Neural crest cell (in vitro differentiated cells): ENCODE measurements at regions not wholly inside any gene's neighbourhood (a gene's known extent, or its start where the extent isn't known, plus 50 kb on each side); places are given as distances from the start of the nearest gene placed in this dataset.
A peak's percentile ranks its signal among the peaks of the same experiment; 100 is the strongest.

Experiments used
- DNase-seq: peaks from one replicate; pipeline ENCODE4 v3.0.0; 2021; ENCODE audit warnings: low read depth, mixed read lengths, low spot score
- H3K27ac Mint-ChIP-seq: one replicate; pipeline ENCODE4 v1.8.0; 2021; ENCODE audit warnings: mild to moderate bottlenecking, mixed read lengths; ENCODE audit not compliant: unreplicated experiment
- H3K27me3 Mint-ChIP-seq: 2 replicates; pipeline ENCODE4 v1.8.0; 2021; ENCODE audit warnings: low read depth, mild to moderate bottlenecking, mixed read lengths
- H3K36me3 Mint-ChIP-seq: 2 replicates; pipeline ENCODE4 v1.8.0; 2021; ENCODE audit warnings: low read depth, mild to moderate bottlenecking, mixed read lengths
- H3K4me1 Mint-ChIP-seq: 2 replicates; pipeline ENCODE4 v1.8.0; 2021; ENCODE audit warnings: mixed read lengths
- H3K4me3 Mint-ChIP-seq: one replicate; pipeline ENCODE4 v1.8.0; 2021; ENCODE audit warnings: mild to moderate bottlenecking, mixed read lengths
- H3K9me3 Mint-ChIP-seq: 2 replicates; pipeline ENCODE4 v1.8.0; 2021; ENCODE audit warnings: mixed read lengths
- CTCF ChIP-seq: fragments of 200-600 bp; sonication (generic); conservative IDR thresholded peaks from 2 replicates; pipeline ENCODE4 v1.5.0; 2021; ENCODE audit warnings: antibody characterized with exemption, mild to moderate bottlenecking

- no peaks in the 10 kb centered on the region for H3K27me3 Mint-ChIP-seq
- peaks cover 33% of the 10 kb centered on the region for H3K4me1 Mint-ChIP-seq
- TF ChIP-seq CTCF = no peak
- H3K27ac Mint-ChIP-seq = no peak overlapping the region
- no peak overlapping the region for H3K4me3 Mint-ChIP-seq
- no peaks in the 10 kb centered on the region for H3K9me3 Mint-ChIP-seq
- H3K36me3 Mint-ChIP-seq = no peaks in the 10 kb centered on the region
- no peak for DNase-seq
Measured at GRCh38 chr1:243945727-243946126, 95.7 kb upstream of the AKT3 start.

- Mint-ChIP-seq H3K9me3 (no peaks in the 10 kb centered on the region), H3K27me3 (no peaks in the 10 kb centered on the region), H3K27ac (no peak overlapping the region), H3K4me1 (peaks cover 33% of the 10 kb centered on the region), H3K36me3 (no peaks in the 10 kb centered on the region), H3K4me3 (no peak overlapping the region)
- no peak for TF ChIP-seq CTCF
- no peak for DNase-seq
Measured at GRCh38 chr1:243944429-243945160, 94.6 kb upstream of the AKT3 start.

GRCh38 chr1:243943671-243944428 lies 93.8 kb upstream of the AKT3 start:
- peaks cover 39% of the 10 kb centered on the region for H3K4me1 Mint-ChIP-seq
- no peak overlapping the region for H3K27ac Mint-ChIP-seq
- H3K4me3 Mint-ChIP-seq = no peak overlapping the region
- H3K27me3 Mint-ChIP-seq = no peaks in the 10 kb centered on the region
- H3K9me3 Mint-ChIP-seq = no peaks in the 10 kb centered on the region
- no peaks in the 10 kb centered on the region for H3K36me3 Mint-ChIP-seq
- no peak for TF ChIP-seq CTCF
- no peak for DNase-seq

DNA sequence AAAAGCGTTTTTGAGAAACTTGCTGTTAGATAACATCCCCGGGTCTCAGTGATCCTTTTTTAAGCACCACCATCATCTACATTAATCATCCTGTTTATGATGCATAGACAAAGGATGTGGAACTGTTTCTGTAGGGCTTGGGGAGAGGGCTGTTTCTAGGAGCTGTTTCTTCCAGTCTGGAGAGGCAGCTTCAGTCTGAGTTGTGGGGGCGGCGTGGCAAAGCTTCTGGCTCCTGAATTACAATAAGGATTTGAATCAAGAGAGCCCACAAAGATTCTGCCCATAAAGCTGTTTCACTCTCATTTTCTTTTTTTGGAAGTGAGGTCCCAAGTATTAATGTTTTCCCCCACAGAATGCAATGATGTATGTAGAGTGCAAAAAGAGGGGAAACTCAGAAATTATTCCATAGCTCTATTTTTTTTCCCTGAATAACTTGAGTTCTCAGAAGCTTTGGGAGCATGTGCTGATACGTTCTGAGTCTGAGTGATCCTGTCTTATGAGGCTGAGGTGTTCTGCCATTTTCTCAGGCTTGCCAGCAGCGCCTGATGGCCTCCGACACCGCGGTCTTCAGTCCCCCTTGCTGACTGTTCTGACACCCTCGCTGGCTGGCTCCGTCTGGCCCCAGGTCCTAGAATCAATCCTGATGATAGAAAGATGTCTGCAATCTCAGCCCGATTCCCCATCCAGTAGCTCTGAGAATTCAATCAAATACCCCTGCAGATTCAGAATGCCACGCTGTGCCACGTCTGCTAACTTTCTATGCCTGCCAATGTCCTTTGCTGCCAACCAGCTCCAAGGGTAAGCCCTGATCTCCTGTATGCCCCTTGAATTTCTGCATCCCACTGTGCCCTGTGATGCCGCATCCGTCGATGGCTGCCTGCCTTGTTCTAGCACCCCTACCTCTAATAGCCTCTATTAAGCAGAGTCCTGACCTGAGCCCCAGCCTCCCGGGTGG lies 92.4 kb upstream of the AKT3 start:
- peak overlapping the region; percentile 16 for H3K27ac Mint-ChIP-seq
- no peaks in the 10 kb centered on the region for H3K27me3 Mint-ChIP-seq
- H3K4me3 Mint-ChIP-seq = no peak overlapping the region
- peaks cover 39% of the 10 kb centered on the region for H3K4me1 Mint-ChIP-seq
- no peaks in the 10 kb centered on the region for H3K9me3 Mint-ChIP-seq
- TF ChIP-seq CTCF = no peak
- no peak for DNase-seq
- no peaks in the 10 kb centered on the region for H3K36me3 Mint-ChIP-seq

GRCh38 chr1:243940451-243940850 lies 90.4 kb upstream of the AKT3 start:
- no peak for DNase-seq
- TF ChIP-seq CTCF = no peak
- Mint-ChIP-seq H3K4me1 (peaks cover 39% of the 10 kb centered on the region), H3K36me3 (peaks cover under 1% of the 10 kb centered on the region), H3K9me3 (no peaks in the 10 kb centered on the region), H3K27me3 (no peaks in the 10 kb centered on the region), H3K27ac (no peak overlapping the region), H3K4me3 (no peak overlapping the region)
